ENCODE measurements at regions not wholly inside any gene's neighbourhood (a gene's known extent, or its start where the extent isn't known, plus 50 kb on each side); places are given as distances from the start of the nearest gene placed in this dataset.

GRCh38 chr13:106090001-106090400, 445.5 kb downstream of the EFNB2 start:
- no peak overlapping the region for H2AFZ ChIP-seq (ENCODE audit: low read length)
- no peaks in the 10 kb centered on the region for H3K27me3 ChIP-seq (ENCODE audit: control insufficient read depth, insufficient read depth, low read length)
- H3K36me3 ChIP-seq (ENCODE audit: control insufficient read depth, insufficient read depth, low read length) = no peaks in the 10 kb centered on the region
- H3K4me1 ChIP-seq (ENCODE audit: control insufficient read depth, extremely low read depth, insufficient read depth, low read length) = no peaks in the 10 kb centered on the region
- no peaks in the 10 kb centered on the region for H3K79me2 ChIP-seq (ENCODE audit: control insufficient read depth, insufficient read depth, low read length)
- H3K4me2 ChIP-seq (ENCODE audit: extremely low read depth, insufficient read depth, low read length) = no peak overlapping the region
- H3K9ac ChIP-seq (ENCODE audit: insufficient read depth, low read length) = no peak overlapping the region
- no peak for DNase-seq (ENCODE audit: low read depth in 2 of 2)
- no peak for TF ChIP-seq CTCF (conservative IDR thresholded peaks at IDR 0.05 in 1 of 2, IDR thresholded peaks at IDR 0.05 in 1 of 2; ENCODE audit: low read depth in 1 of 2, low read length in 2 of 2)
- no peak overlapping the region for H3K27ac ChIP-seq (ENCODE audit: insufficient read depth, low read length)
- H4K20me1 ChIP-seq (ENCODE audit: control insufficient read depth, extremely low read depth, insufficient read depth, low read length) = no peaks in the 10 kb centered on the region
- H3K9me3 ChIP-seq (ENCODE audit: control insufficient read depth, insufficient read depth, low read depth, low read length) = no peaks in the 10 kb centered on the region
- no peak overlapping the region for H3K4me3 ChIP-seq (replicated peaks in 1 of 4; ENCODE audit: control extremely low read depth in 1 of 4, insufficient read depth in 1 of 4, low read depth in 3 of 4, low read length in 4 of 4)

DNA sequence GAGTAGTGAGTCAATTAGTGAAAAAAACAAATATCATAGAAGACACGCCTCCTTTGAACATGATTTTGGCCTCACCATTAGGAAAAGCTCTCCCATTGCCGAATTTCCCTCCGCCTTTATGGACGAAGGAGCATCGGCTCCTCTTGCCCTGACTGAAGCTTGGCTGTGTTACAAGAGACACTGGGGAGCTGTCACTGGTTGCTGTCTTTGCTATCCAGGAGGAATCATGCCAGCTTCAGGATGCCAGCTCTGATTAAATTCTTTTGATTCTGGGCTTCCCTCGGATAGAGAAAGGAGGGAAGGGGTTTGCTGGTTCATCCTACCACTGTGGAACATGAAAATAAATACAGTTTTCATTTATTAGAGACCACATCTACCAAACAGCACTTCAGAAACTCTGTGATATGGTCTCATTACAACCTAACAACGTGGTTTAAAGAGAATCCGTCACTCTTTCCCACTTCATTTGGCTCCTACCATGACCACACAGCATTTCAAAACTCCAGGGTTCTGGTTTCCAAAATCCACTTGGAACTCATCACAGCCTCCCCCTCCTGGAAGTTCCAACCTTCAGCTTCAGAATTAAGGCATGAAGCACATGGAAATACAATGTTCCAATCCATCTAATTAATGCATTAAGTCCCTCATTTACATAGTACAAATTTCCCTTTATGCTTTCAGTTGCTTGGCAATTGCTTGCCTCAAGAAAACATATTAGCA, 446.0 kb downstream of the EFNB2 start:
- TF ChIP-seq EZH2 (IDR thresholded peaks at IDR 0.05; ENCODE audit: low read length, missing control alignments) = no peak
- TF ChIP-seq CTCF (conservative IDR thresholded peaks at IDR 0.05 in 1 of 2, IDR thresholded peaks at IDR 0.05 in 1 of 2; ENCODE audit: low read depth in 1 of 2, low read length in 2 of 2) = no peak
- no peak overlapping the region for H3K4me2 ChIP-seq (ENCODE audit: extremely low read depth, insufficient read depth, low read length)
- DNase-seq (ENCODE audit: low read depth in 2 of 2) = no peak
- H2AFZ ChIP-seq (ENCODE audit: low read length) = no peak overlapping the region
- no peaks in the 10 kb centered on the region for H3K9me3 ChIP-seq (ENCODE audit: control insufficient read depth, insufficient read depth, low read depth, low read length)
- H3K27me3 ChIP-seq (ENCODE audit: control insufficient read depth, insufficient read depth, low read length) = no peaks in the 10 kb centered on the region
- no peak overlapping the region for H3K27ac ChIP-seq (ENCODE audit: insufficient read depth, low read length)
- no peak overlapping the region for H3K4me3 ChIP-seq (replicated peaks in 1 of 4; ENCODE audit: control extremely low read depth in 1 of 4, insufficient read depth in 1 of 4, low read depth in 3 of 4, low read length in 4 of 4)
- no peak overlapping the region for H3K9ac ChIP-seq (ENCODE audit: insufficient read depth, low read length)
- no peaks in the 10 kb centered on the region for H3K79me2 ChIP-seq (ENCODE audit: control insufficient read depth, insufficient read depth, low read length)
- no peaks in the 10 kb centered on the region for H3K4me1 ChIP-seq (ENCODE audit: control insufficient read depth, extremely low read depth, insufficient read depth, low read length)
- H4K20me1 ChIP-seq (ENCODE audit: control insufficient read depth, extremely low read depth, insufficient read depth, low read length) = no peaks in the 10 kb centered on the region
- H3K36me3 ChIP-seq (ENCODE audit: control insufficient read depth, insufficient read depth, low read length) = no peaks in the 10 kb centered on the region

- Histone ChIP-seq H4K20me1 (ENCODE audit: control insufficient read depth, extremely low read depth, insufficient read depth, low read length) (no peaks in the 10 kb centered on the region), H3K9ac (ENCODE audit: insufficient read depth, low read length) (no peak overlapping the region), H3K4me3 (replicated peaks in 1 of 4; ENCODE audit: control extremely low read depth in 1 of 4, insufficient read depth in 1 of 4, low read depth in 3 of 4, low read length in 4 of 4) (no peak overlapping the region), H3K27ac (ENCODE audit: insufficient read depth, low read length) (no peak overlapping the region), H3K4me1 (ENCODE audit: control insufficient read depth, extremely low read depth, insufficient read depth, low read length) (no peaks in the 10 kb centered on the region), H2AFZ (ENCODE audit: low read length) (no peak overlapping the region), H3K9me3 (ENCODE audit: control insufficient read depth, insufficient read depth, low read depth, low read length) (no peaks in the 10 kb centered on the region), H3K79me2 (ENCODE audit: control insufficient read depth, insufficient read depth, low read length) (no peaks in the 10 kb centered on the region), H3K27me3 (ENCODE audit: control insufficient read depth, insufficient read depth, low read length) (no peaks in the 10 kb centered on the region), H3K4me2 (ENCODE audit: extremely low read depth, insufficient read depth, low read length) (no peak overlapping the region), H3K36me3 (ENCODE audit: control insufficient read depth, insufficient read depth, low read length) (no peaks in the 10 kb centered on the region)
- TF ChIP-seq EZH2 (IDR thresholded peaks at IDR 0.05; ENCODE audit: low read length, missing control alignments) (no peak), CTCF (conservative IDR thresholded peaks at IDR 0.05 in 1 of 2, IDR thresholded peaks at IDR 0.05 in 1 of 2; ENCODE audit: low read depth in 1 of 2, low read length in 2 of 2) (no peak)
- peak in 1 of 2 donors; percentile 86 for DNase-seq (ENCODE audit: low read depth in 2 of 2)
These were observed 447.4 kb downstream of the EFNB2 start for GRCh38 chr13:106088085-106088484.
